Body of pancreas (tissue), 4 donors: ENCODE measurements at regions not wholly inside any gene's neighbourhood (a gene's known extent, or its start where the extent isn't known, plus 50 kb on each side); places are given as distances from the start of the nearest gene placed in this dataset.

Experiments
- ATAC-seq: fragments of 150-250 bp; one replicate; pipeline ENCODE4 v1.9.1; 2016
- DNase-seq, 4 donors: peaks; one replicate each; pipeline ENCODE4 v3.0.0-alpha.2; 2019
- H3K27ac ChIP-seq, 4 donors: fragments of 200-600 bp; sonication (generic); 1 replicate in 3 of 4; 2 replicates in 1 of 4; pipeline versions ENCODE4 v1.5.1 to v1.6.1; 2016 to 2019; ENCODE audit warnings: mild to moderate bottlenecking in 1 of 4, mixed read lengths in 1 of 4, moderate library complexity in 1 of 4
- H3K27me3 ChIP-seq, 2 donors: fragments of 200-600 bp; sonication (generic); one replicate each; pipeline ENCODE4 v1.6.0; 2016; ENCODE audit warnings: mild to moderate bottlenecking in 1 of 2
- H3K36me3 ChIP-seq, 2 donors: fragments of 200-600 bp; sonication (generic); replicated peaks in 1 of 2; 2 replicates each; pipeline ENCODE4 v1.5.1; 2016; ENCODE audit warnings: low read depth in 2 of 2; ENCODE audit not compliant: insufficient read depth in 1 of 2
- H3K4me1 ChIP-seq: fragments of 200-600 bp; sonication (generic); one replicate; pipeline ENCODE4 v1.6.0; 2016
- H3K4me3 ChIP-seq, 2 donors: fragments of 200-600 bp; sonication (generic); 1 replicate in 1 of 2; 2 replicates in 1 of 2; pipeline ENCODE4 v1.5.1; 2016 to 2019
- H3K9me3 ChIP-seq, 3 donors: fragments of 200-600 bp; sonication (generic); 1 replicate in 2 of 3; 2 replicates in 1 of 3; pipeline ENCODE4 v1.5.1; 2016
- POLR2A ChIP-seq, 3 donors: fragments of 450-650 bp; IDR thresholded peaks; one replicate each; pipeline ENCODE4 v1.6.1; 2016; ENCODE audit warnings: antibody characterized with exemption in 3 of 3, mild to moderate bottlenecking in 2 of 3
- WGBS, 2 donors: methylation state at CpG; one replicate each; pipeline ENCODE4 v1.1.5; 2017; 5-methylcytosine and 5-hydroxymethylcytosine counted together
- intact Hi-C: fragments of 100-400 bp; cut with DNase I; formaldehyde crosslinking; loops from one replicate; pipeline ENCODE4 v1.15.1; 2023
- TF ChIP-seq, protein P1 (sequence below), 7 experiments: fragments of 450-650 bp in 4 of 7; fragments of 200-600 bp in 3 of 7; sonication (generic) in 3 of 7; IDR thresholded peaks; one replicate each; pipeline ENCODE4 v1.5.1; 2016 to 2019; ENCODE audit warnings: antibody characterized with exemption in 7 of 7

DNA sequence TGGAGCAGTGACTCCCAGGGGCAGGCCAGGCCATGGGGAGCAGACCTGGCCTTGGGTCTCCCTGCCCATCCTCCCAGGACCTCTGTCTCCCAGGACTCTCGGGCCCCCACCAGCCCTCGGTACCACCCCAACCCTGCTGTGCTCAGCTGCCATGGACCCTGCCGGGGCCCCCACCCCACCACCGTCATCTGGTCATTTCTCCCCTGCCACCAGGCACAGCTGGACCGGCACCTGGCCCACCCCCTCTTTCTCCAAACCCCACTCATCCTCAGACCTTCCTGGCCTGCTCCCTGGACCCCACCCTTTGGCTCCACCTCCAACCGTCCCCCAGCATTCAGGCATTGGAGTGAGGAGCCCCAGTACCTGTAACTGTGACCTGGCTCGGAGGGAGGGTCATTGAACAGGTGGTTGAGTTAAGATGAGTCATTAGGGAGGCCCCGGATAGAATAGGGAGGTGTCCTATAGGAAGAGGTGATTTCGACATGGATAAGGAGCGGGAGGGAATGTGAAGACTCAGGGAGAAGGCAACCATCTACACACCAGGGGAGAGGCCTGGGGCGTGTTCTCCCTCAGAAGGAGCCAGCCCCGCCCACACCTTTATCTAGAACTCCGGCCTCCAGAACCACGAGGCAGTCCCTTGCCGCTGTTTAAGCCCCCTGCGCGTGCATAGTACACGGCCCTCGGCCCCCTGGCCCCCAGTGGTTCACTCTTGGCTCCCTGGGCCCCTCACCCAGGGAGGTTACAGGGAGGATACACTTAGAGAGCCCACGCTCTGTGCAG is 1395.9 kb downstream of the BRD1 start:
- no peak for TF ChIP-seq POLR2A (IDR thresholded peaks at IDR 0.05)
- TF ChIP-seq, protein P1, sequence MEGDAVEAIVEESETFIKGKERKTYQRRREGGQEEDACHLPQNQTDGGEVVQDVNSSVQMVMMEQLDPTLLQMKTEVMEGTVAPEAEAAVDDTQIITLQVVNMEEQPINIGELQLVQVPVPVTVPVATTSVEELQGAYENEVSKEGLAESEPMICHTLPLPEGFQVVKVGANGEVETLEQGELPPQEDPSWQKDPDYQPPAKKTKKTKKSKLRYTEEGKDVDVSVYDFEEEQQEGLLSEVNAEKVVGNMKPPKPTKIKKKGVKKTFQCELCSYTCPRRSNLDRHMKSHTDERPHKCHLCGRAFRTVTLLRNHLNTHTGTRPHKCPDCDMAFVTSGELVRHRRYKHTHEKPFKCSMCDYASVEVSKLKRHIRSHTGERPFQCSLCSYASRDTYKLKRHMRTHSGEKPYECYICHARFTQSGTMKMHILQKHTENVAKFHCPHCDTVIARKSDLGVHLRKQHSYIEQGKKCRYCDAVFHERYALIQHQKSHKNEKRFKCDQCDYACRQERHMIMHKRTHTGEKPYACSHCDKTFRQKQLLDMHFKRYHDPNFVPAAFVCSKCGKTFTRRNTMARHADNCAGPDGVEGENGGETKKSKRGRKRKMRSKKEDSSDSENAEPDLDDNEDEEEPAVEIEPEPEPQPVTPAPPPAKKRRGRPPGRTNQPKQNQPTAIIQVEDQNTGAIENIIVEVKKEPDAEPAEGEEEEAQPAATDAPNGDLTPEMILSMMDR (IDR thresholded peaks at IDR 0.05), result no peak
- no peaks in the 10 kb centered on the region for H3K9me3 ChIP-seq
- 61 to 68% methylated on average over 19 to 20 of the region's 20 CpGs for WGBS, 2 donors
- H3K4me3 ChIP-seq, result no peak overlapping the region
- H3K27me3 ChIP-seq, result no peaks in the 10 kb centered on the region
- DNase-seq (no peak), ATAC-seq (no peak)
- peaks cover 14% of the 10 kb centered on the region for H3K4me1 ChIP-seq
- intact Hi-C loops, result no loop called here
- H3K27ac ChIP-seq, result no peak overlapping the region
- H3K36me3 ChIP-seq, result no peaks in the 10 kb centered on the region

DNA sequence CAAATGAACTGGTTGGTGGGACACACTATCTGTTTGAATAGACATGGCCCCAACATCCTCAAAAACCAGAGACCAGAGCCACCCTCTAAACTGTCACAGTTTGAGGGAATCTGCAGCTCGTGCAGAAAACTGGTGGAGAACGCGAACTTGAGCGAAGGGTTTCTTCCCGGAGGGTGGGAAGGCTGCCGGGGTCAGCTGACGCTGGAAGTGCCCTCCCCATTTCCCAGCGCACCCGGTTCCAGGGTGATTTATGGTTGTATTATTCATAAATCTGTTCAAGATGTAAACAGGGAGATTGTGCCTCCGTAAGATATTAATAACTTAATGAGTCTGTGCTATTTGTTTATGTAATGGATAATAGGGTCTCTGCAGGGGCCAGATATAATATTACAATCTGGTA is 1396.7 kb downstream of the BRD1 start:
- H3K36me3 ChIP-seq, result no peaks in the 10 kb centered on the region
- WGBS, 2 donors, result 38 to 39% methylated on average over 10 of the region's 10 CpGs
- no peak for TF ChIP-seq POLR2A (IDR thresholded peaks at IDR 0.05)
- TF ChIP-seq, protein P1 (IDR thresholded peaks at IDR 0.05), result no peak
- no peak overlapping the region for H3K4me3 ChIP-seq
- no peaks in the 10 kb centered on the region for H3K9me3 ChIP-seq
- no peaks in the 10 kb centered on the region for H3K27me3 ChIP-seq
- intact Hi-C loops, result no loop called here
- no peak for ATAC-seq
- H3K27ac ChIP-seq, result no peak overlapping the region
- DNase-seq, result no peak
- H3K4me1 ChIP-seq, result peaks cover 14% of the 10 kb centered on the region

DNA sequence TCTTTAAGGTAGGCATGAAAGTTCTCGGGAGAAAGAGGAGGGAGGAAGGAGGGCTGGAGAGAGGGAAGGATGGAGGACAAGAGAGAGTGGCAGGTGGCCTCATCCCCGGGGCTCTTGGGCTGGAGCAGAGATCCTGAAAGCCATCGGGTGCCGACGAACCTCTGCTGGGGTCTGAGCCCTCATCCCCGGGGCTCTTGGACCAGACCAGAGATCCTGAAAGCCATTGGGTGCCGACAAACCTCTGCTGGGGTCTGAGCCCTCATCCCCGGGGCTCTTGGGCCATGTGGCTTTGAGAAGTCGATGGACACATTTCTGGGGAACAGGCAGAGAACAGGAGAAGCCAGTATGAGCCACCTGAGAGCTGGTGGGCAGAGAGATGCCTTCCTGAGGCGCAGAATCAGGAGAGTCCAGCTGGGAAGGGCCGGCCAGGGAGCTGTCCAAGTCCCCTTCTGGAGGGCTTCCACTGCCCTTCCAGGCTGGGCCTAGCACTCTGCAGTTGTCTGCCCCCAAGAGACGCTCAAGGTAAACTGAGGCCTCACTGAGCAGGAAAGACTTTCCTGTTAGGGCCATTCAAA is 1398.1 kb downstream of the BRD1 start:
- H3K4me1 ChIP-seq, result peaks cover 14% of the 10 kb centered on the region
- no peak for TF ChIP-seq POLR2A (IDR thresholded peaks at IDR 0.05)
- TF ChIP-seq, protein P1 (IDR thresholded peaks at IDR 0.05), result no peak
- no peaks in the 10 kb centered on the region for H3K9me3 ChIP-seq
- H3K4me3 ChIP-seq, result no peak overlapping the region
- WGBS, 2 donors, result 64 to 69% methylated on average over 7 to 12 of the region's 12 CpGs
- intact Hi-C loops, result no loop called here
- H3K36me3 ChIP-seq, result no peaks in the 10 kb centered on the region
- no peak overlapping the region for H3K27ac ChIP-seq
- ATAC-seq, result no peak
- no peak for DNase-seq
- H3K27me3 ChIP-seq, result no peaks in the 10 kb centered on the region

DNA sequence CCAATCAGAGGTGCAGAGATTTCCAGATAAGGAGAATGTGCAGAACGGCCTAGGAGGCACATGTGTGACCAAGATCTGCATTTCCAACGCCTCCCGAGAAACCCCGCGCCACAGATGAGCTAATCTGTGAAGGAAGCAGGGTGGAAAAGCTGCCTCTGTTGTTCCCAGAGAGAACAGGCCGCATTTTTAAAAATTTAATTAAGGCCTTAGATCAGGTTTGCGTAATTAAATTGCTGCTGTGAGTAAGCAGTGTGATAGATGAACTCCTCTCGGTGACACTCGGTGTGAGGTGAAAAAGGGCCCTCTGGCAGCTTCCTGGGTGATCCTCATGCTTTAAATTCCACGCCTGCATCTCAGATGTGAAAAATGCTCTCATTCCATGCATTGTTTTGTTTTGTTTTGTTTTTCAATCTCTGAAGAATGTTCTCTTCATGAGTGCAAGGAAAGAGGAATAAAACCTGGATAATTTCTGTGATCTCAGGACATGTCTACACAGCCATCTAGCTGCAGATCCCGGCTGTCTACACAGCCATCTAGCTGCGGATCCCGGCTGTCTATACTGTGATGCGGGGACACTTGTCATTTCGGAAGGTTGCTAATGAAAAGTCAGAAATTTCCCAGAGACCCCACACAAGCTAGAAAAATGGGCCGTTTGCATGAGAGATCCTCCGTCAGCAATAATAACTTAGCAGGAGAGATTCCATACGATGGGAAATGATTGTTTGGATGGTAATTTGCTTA is 1398.9 kb downstream of the BRD1 start:
- no peak overlapping the region for H3K4me3 ChIP-seq
- H3K27me3 ChIP-seq, result no peaks in the 10 kb centered on the region
- H3K4me1 ChIP-seq, result peaks cover 14% of the 10 kb centered on the region
- no peaks in the 10 kb centered on the region for H3K36me3 ChIP-seq
- H3K27ac ChIP-seq, result no peak overlapping the region
- no peak for TF ChIP-seq POLR2A (IDR thresholded peaks at IDR 0.05)
- TF ChIP-seq, protein P1 (IDR thresholded peaks at IDR 0.05), result no peak
- no peak for ATAC-seq
- H3K9me3 ChIP-seq, result no peaks in the 10 kb centered on the region
- intact Hi-C loops, result no loop called here
- 38 to 41% methylated on average over 18 of the region's 18 CpGs for WGBS, 2 donors
- no peak for DNase-seq
